ENCODE measurements at regions not wholly inside any gene's neighbourhood (a gene's known extent, or its start where the extent isn't known, plus 50 kb on each side); places are given as distances from the start of the nearest gene placed in this dataset.

DNA sequence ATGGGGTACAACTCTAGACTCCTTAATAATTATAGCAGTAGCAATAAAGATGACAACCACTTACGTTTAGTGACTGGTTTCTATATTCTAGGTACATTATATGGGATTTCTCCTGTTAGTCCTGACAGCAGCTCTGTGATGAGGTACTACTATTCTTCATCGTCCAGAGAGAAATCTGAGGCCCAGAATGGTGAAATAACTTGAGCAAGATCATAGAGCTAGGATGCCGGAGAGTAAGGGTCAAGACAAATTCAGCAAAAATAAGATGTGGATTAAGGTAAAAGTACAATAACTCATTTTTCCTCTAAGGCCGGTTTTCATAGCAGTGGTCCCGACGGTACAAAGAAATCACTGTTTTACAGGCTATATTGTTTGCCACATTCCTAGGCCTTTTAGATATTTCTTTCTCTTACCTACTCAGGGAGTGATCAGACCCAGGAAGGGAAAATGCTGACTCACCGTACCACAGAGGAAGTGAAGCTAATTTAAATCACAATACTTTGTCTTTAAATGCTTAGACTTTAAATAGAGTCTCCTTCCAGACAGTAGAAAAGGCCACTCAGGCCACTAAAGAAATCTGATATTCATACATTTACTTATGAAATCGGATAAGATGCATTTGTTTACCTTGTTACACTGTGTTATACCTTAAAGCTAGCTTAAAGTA is 2023.0 kb upstream of the AGA start:
- no peaks in the 10 kb centered on the region for H3K27me3 ChIP-seq

DNA sequence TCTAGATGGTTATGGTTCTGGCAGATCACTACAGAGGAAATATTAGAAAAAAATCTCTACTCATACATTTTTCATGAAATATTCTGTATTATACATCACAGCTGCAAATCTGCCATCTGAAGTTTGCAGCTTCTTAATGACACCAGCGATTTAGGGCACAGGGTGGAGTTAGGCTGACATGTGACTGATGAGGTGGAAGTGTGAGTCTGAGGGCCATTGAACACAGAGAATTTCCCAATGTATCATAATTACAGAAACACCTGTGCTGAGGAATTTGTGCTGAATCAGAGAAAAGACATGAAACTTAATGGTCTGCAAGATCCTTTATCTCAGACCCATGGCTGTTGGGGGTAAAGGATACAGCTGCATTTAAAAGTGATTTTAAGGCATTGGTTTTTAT is 2025.6 kb upstream of the AGA start:
- TF ChIP-seq, protein P1, sequence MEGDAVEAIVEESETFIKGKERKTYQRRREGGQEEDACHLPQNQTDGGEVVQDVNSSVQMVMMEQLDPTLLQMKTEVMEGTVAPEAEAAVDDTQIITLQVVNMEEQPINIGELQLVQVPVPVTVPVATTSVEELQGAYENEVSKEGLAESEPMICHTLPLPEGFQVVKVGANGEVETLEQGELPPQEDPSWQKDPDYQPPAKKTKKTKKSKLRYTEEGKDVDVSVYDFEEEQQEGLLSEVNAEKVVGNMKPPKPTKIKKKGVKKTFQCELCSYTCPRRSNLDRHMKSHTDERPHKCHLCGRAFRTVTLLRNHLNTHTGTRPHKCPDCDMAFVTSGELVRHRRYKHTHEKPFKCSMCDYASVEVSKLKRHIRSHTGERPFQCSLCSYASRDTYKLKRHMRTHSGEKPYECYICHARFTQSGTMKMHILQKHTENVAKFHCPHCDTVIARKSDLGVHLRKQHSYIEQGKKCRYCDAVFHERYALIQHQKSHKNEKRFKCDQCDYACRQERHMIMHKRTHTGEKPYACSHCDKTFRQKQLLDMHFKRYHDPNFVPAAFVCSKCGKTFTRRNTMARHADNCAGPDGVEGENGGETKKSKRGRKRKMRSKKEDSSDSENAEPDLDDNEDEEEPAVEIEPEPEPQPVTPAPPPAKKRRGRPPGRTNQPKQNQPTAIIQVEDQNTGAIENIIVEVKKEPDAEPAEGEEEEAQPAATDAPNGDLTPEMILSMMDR (IDR thresholded peaks at IDR 0.05): no peak
- no peaks in the 10 kb centered on the region for H3K36me3 ChIP-seq

More for the DNA sequence above, 2023.0 kb upstream of the AGA start:
- Histone ChIP-seq H3K4me3 (ENCODE audit: low read depth in 1 of 2, low read length in 1 of 2) (no peak overlapping the region), H3K27ac (no peak overlapping the region), H3K4me1 (ENCODE audit: control insufficient read depth in 1 of 2, insufficient read depth in 1 of 2, low read depth in 1 of 2, low read length in 1 of 2) (no peaks in the 10 kb centered on the region), H3K36me3 (no peaks in the 10 kb centered on the region), H3K9me3 (no peaks in the 10 kb centered on the region)
- TF ChIP-seq, protein P1 (IDR thresholded peaks at IDR 0.05): no peak

DNA sequence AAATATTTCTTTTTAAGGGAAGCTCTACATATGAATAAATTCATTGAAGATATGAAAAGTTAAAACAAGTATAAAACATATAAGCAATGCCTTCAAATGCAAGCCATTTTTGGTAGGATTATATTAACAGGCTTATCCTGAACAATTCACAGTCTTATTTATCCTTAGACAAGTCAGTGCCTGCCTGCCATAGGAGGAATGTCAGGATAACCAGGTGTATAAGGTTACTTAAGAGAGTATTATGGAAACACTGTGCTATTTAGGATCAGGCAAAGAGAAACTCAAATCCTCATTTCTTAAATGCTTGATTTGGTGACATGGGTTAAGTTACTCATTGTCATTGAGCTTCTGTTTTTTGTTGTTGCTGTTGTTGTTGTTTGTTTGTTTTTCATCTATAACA is 2029.9 kb upstream of the AGA start:
- H3K27me3 ChIP-seq: no peaks in the 10 kb centered on the region

More for the DNA sequence above, 2025.6 kb upstream of the AGA start:
- H3K4me3 ChIP-seq (ENCODE audit: low read depth in 1 of 2, low read length in 1 of 2): no peak overlapping the region
- H3K27me3 ChIP-seq: no peaks in the 10 kb centered on the region
- no peaks in the 10 kb centered on the region for H3K4me1 ChIP-seq (ENCODE audit: control insufficient read depth in 1 of 2, insufficient read depth in 1 of 2, low read depth in 1 of 2, low read length in 1 of 2)
- no peak overlapping the region for H3K27ac ChIP-seq
- H3K9me3 ChIP-seq: no peaks in the 10 kb centered on the region

GRCh38 chr4:179478608-179479007 is 2036.4 kb upstream of the AGA start:
- Histone ChIP-seq H3K27me3 (no peaks in the 10 kb centered on the region), H3K9me3 (no peaks in the 10 kb centered on the region), H3K4me3 (ENCODE audit: low read depth in 1 of 2, low read length in 1 of 2) (no peak overlapping the region), H3K36me3 (no peaks in the 10 kb centered on the region), H3K4me1 (ENCODE audit: control insufficient read depth in 1 of 2, insufficient read depth in 1 of 2, low read depth in 1 of 2, low read length in 1 of 2) (no peaks in the 10 kb centered on the region), H3K27ac (no peak overlapping the region)
- TF ChIP-seq, protein P1 (IDR thresholded peaks at IDR 0.05): no peak

More for the DNA sequence above, 2029.9 kb upstream of the AGA start:
- Histone ChIP-seq H3K9me3 (no peaks in the 10 kb centered on the region), H3K4me3 (ENCODE audit: low read depth in 1 of 2, low read length in 1 of 2) (no peak overlapping the region), H3K36me3 (no peaks in the 10 kb centered on the region), H3K27ac (no peak overlapping the region), H3K4me1 (ENCODE audit: control insufficient read depth in 1 of 2, insufficient read depth in 1 of 2, low read depth in 1 of 2, low read length in 1 of 2) (no peaks in the 10 kb centered on the region)
- TF ChIP-seq, protein P1 (IDR thresholded peaks at IDR 0.05): no peak

GRCh38 chr4:179485781-179486180 is 2043.5 kb upstream of the AGA start:
- Histone ChIP-seq H3K36me3 (no peaks in the 10 kb centered on the region), H3K4me3 (ENCODE audit: low read depth in 1 of 2, low read length in 1 of 2) (no peak overlapping the region), H3K27ac (no peak overlapping the region), H3K4me1 (ENCODE audit: control insufficient read depth in 1 of 2, insufficient read depth in 1 of 2, low read depth in 1 of 2, low read length in 1 of 2) (no peaks in the 10 kb centered on the region), H3K27me3 (no peaks in the 10 kb centered on the region), H3K9me3 (no peaks in the 10 kb centered on the region)
- TF ChIP-seq, protein P1 (IDR thresholded peaks at IDR 0.05): no peak
